Small intestine (tissue), 7 donors: ENCODE measurements at regions not wholly inside any gene's neighbourhood (a gene's known extent, or its start where the extent isn't known, plus 50 kb on each side); places are given as distances from the start of the nearest gene placed in this dataset.

Source experiments
- DNase-seq, 2 donors: peaks; one replicate each; pipeline versions ENCODE4 v3.0.0 to v3.0.0-alpha.2; 2013
- FAIRE-seq: peaks from 2 replicates; lab custom pipeline; 2012; peaks lifted over from hg19 to GRCh38; lab: Jason Lieb, UNC
- H3K27ac ChIP-seq, 3 donors: one replicate each; pipeline ENCODE4 v1.5.1; 2013; ENCODE audit warnings: low read length in 2 of 3, mild to moderate bottlenecking in 2 of 3, control low read depth in 1 of 3, inconsistent platforms in 1 of 3, low read depth in 1 of 3, moderate library complexity in 1 of 3
- H3K27me3 ChIP-seq, 3 donors: one replicate each; pipeline ENCODE4 v1.6.1; 2013; ENCODE audit warnings: low read length in 3 of 3, inconsistent platforms in 1 of 3; ENCODE audit not compliant: control insufficient read depth in 3 of 3, insufficient read depth in 3 of 3
- H3K36me3 ChIP-seq, 3 donors: one replicate each; pipeline ENCODE4 v1.6.1; 2013; ENCODE audit warnings: low read length in 3 of 3, inconsistent platforms in 1 of 3, low read depth in 1 of 3, mild to moderate bottlenecking in 1 of 3, moderate library complexity in 1 of 3; ENCODE audit not compliant: control insufficient read depth in 3 of 3, insufficient read depth in 2 of 3
- H3K4me1 ChIP-seq, 3 donors: one replicate each; pipeline ENCODE4 v1.6.1; 2013; ENCODE audit warnings: low read length in 2 of 3, inconsistent platforms in 1 of 3, low read depth in 1 of 3, mild to moderate bottlenecking in 1 of 3, moderate library complexity in 1 of 3; ENCODE audit not compliant: control insufficient read depth in 3 of 3, insufficient read depth in 2 of 3
- H3K4me3 ChIP-seq, 3 donors: one replicate each; pipeline ENCODE4 v1.5.1; 2013; ENCODE audit warnings: low read length in 3 of 3, control low read depth in 1 of 3, inconsistent platforms in 1 of 3, low read depth in 1 of 3, mild to moderate bottlenecking in 1 of 3, moderate library complexity in 1 of 3
- H3K9me3 ChIP-seq, 2 donors: one replicate each; pipeline ENCODE4 v1.6.1; 2013; ENCODE audit warnings: low read depth in 1 of 2, low read length in 1 of 2; ENCODE audit not compliant: control insufficient read depth in 2 of 2, insufficient read depth in 1 of 2
- WGBS, 3 donors: extraction: QIAGEN DNeasy Blood & Tissue Kit; methylation state at CpG; one replicate each; pipeline ENCODE4 v1.1.7; 2013; 5-methylcytosine and 5-hydroxymethylcytosine counted together
- donor health status: healthy with polysubstance abuse.
- donor health status: control.
- donor health status: control.
- donor health status: Bipolar disorder and iron deficiency.
- donor health status: healthy.

DNA sequence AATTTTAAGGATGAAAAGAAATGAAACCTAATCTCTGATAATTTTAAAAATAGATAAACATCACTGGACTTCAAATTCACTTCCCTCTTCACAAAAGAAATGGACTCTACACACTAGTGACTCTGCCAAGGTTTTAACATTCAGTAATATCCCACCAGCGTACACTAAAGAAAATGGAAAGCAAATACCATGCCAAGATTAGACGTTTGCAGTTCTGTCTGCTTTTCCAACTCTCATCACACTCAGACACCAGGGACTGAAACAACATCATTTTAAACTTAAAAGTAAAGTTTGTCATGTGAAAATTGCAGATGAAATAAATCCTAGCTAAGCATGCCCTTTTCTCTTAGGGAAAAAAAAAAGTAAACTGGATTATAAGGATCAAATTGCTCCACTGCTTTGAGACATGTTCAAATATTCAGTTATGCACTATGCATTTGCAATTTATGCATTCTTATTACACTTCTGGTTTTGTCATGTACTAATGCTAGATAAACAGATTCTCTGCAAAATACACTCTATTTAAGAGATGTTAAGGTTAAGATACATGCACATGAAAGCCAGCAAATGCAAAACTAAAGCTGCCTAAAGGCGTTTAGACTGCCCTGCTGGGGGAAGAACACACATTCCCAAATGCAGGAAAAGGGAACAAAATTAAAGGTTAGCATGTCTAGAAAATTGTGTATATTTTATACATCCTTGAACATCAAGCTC is 534.4 kb upstream of the EPHA5 start:
- DNase-seq = no peak
- 46 to 64% (median 50%) methylated on average over 3 of the region's 3 CpGs for WGBS, 3 donors

DNA sequence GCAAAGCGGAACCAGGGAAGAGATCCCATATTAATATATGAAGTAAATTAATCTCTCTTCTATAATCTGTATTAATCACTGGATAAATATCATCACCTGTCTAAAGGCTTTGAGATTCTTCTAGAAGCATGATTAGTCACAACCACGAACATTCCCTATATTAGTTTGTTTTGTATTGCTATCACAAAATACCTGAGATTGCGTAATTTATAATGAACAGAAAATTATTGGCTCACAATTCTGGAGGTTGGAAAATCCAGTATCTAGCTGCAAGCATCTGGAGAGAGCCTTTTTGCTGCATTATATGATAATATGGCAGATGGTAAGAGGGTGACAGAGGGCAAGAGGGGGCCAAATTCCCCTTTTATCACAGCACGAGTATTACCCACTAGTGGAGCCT is 532.6 kb upstream of the EPHA5 start:
- FAIRE-seq (no peak), DNase-seq (no peak)
- Histone ChIP-seq H3K27me3 (no peaks in the 10 kb centered on the region), H3K27ac (no peak overlapping the region), H3K9me3 (no peaks in the 10 kb centered on the region), H3K4me3 (no peak overlapping the region), H3K4me1 (no peaks in the 10 kb centered on the region), H3K36me3 (no peaks in the 10 kb centered on the region)
- 77 to 84% (median 80%) methylated on average over 4 of the region's 4 CpGs for WGBS, 3 donors

More for the DNA sequence above, 534.4 kb upstream of the EPHA5 start:
- Histone ChIP-seq H3K36me3 (no peaks in the 10 kb centered on the region), H3K27ac (no peak overlapping the region), H3K4me1 (no peaks in the 10 kb centered on the region), H3K27me3 (no peaks in the 10 kb centered on the region), H3K4me3 (no peak overlapping the region), H3K9me3 (peaks cover 0 to 3% of the 10 kb centered on the region in 2 donors)
- no peak for FAIRE-seq

DNA sequence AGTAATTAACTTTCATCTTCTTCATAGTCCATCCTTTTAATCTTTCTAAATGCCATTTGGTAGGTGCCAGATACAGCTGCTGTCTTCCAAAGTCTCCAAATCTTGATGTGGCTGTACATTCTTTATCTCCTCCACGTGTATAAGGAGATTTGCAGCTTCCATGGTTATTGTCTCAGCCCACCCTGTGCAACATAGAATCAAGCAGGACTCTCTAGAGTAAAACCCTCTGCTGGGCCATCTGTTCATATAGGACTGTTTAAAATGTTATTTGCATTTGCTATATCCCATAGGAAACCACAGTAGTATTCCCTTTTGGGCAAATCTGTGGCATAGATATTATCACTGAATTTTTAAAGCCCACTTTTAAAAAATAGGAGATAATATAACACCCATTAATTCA is 527.2 kb upstream of the EPHA5 start:
- WGBS, 3 donors = 0 to 21% (median 16%) methylated on average over 1 of the region's 1 CpG
- no peaks in the 10 kb centered on the region for H3K36me3 ChIP-seq
- H3K9me3 ChIP-seq = no peaks in the 10 kb centered on the region
- H3K27me3 ChIP-seq = no peaks in the 10 kb centered on the region
- H3K4me3 ChIP-seq = no peak overlapping the region
- H3K27ac ChIP-seq = no peak overlapping the region
- DNase-seq (no peak), FAIRE-seq (no peak)
- H3K4me1 ChIP-seq = no peaks in the 10 kb centered on the region

DNA sequence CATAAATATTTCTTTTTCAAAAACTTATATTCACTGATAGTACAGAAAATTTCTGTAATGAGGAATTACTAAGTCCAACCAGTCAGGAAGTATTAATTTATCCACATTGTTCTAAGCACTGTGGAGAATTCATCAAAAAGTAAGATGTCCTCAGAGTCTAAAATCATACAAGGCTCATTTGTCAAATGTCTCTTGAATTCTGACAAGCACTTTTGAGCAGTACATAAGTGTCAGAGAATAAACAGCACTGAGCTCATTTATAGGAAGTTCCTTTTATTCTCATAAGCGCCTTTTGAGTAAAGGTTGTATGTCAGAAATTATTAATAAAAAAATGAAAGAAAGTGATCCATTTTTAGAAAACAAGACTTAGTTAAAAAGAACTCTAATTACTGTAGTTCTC is 523.2 kb upstream of the EPHA5 start:
- DNase-seq = no peak
- H3K4me3 ChIP-seq = no peak overlapping the region
- H3K9me3 ChIP-seq = no peaks in the 10 kb centered on the region
- H3K36me3 ChIP-seq = no peaks in the 10 kb centered on the region
- no peak for FAIRE-seq
- WGBS, 3 donors = 77 to 85% (median 82%) methylated on average over 1 of the region's 1 CpG
- no peaks in the 10 kb centered on the region for H3K27me3 ChIP-seq
- H3K4me1 ChIP-seq = no peaks in the 10 kb centered on the region
- no peak overlapping the region for H3K27ac ChIP-seq

DNA sequence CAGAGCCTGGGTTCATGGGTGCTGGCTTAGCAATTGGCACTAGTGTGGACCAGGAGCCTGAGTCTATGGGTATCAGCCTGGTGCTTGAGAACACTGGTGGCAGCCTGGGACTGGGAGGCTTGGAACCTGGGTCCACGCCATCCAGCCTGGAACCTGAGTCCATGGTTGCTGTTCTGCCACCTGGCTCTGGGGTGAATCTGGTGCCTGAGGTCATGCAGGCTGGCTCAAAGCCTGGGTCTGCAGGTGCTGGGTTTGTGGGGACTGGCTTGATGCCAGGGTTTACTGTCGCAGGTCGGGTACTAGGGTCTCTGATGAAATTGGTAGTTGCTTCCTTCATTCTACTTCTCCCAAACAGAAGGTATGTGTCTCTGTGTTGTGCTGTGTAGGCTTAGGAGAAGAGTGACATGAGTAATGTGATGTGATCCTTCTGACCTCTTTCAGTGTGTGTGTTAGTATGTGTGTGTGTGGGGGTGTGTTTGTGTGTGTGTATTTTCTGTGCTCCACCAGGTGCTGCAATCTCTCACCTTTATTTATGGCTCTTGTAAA is 517.0 kb upstream of the EPHA5 start:
- FAIRE-seq = no peak
- H3K27me3 ChIP-seq = no peaks in the 10 kb centered on the region
- DNase-seq = no peak
- 53 to 71% (median 62%) methylated on average over 3 of the region's 3 CpGs for WGBS, 3 donors
- H3K27ac ChIP-seq = no peak overlapping the region
- no peak overlapping the region for H3K4me3 ChIP-seq
- H3K9me3 ChIP-seq = peaks cover 0 to 1% of the 10 kb centered on the region in 2 donors
- H3K36me3 ChIP-seq = no peaks in the 10 kb centered on the region
- no peaks in the 10 kb centered on the region for H3K4me1 ChIP-seq

DNA sequence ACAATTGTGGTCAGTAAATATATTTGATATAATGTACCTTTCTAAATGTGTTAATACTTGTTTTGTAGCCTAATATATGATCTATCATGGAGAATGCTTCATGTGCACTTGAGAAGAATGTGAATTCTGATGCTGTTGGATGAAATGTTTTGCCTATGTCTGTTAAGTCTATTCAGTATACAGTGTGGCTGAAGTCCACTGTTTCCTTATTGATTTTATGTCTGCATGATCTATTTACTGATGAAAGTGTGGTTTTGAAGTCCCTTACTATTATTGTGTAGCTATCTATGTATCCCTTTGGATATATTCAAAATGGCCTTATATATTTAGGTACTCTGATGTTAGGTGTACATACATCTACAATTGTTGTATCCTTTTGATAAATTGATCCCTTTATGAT is 515.8 kb upstream of the EPHA5 start:
- Histone ChIP-seq H3K27ac (no peak overlapping the region), H3K4me3 (no peak overlapping the region), H3K27me3 (no peaks in the 10 kb centered on the region), H3K9me3 (peaks cover 0 to 1% of the 10 kb centered on the region in 2 donors), H3K36me3 (no peaks in the 10 kb centered on the region), H3K4me1 (no peaks in the 10 kb centered on the region)
- DNase-seq (no peak), FAIRE-seq (no peak)

DNA sequence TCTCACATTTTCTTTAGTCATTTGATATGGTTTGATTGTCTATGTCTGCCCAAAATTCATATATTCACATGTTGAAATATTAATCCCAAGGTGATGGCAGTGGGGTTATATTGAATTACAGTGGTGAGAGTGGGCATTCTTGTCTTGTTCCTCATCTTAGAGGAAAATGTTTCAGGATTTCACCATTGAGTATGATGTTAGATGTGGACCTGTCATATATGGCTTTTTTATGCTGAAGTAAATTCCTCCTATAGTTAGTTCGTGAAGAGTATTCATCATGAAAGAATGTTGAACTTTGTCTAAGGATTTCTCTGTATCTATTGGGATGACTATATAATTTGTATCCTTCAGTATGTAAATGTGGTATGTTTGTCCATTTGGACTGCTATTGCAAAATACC is 512.3 kb upstream of the EPHA5 start:
- no peaks in the 10 kb centered on the region for H3K4me1 ChIP-seq
- no peaks in the 10 kb centered on the region for H3K36me3 ChIP-seq
- no peak overlapping the region for H3K27ac ChIP-seq
- no peak overlapping the region for H3K4me3 ChIP-seq
- FAIRE-seq (no peak), DNase-seq (no peak)
- H3K9me3 ChIP-seq = peaks cover 0 to 1% of the 10 kb centered on the region in 2 donors
- H3K27me3 ChIP-seq = no peaks in the 10 kb centered on the region
- 72 to 79% (median 75%) methylated on average over 1 of the region's 1 CpG for WGBS, 3 donors

DNA sequence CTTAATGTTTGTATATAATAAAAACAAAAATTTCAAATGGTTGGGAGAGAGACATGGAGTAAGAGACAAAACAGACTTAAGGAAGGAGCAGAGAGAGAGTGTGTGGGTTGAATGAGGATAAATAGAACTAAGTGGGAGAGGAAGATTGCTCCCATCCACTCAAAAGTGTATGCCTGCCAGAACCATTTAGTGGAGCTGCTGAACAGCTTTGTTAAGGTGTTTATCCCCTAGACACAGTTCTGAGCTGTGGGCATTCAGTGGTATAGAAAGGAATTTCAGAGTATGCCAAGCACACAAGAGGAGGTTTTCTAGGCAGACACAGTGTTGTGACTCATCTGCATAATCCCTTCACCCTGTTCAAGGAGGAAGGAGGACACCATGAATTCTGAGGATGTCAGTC is 508.6 kb upstream of the EPHA5 start:
- no peaks in the 10 kb centered on the region for H3K36me3 ChIP-seq
- H3K4me3 ChIP-seq = no peak overlapping the region
- H3K27me3 ChIP-seq = no peaks in the 10 kb centered on the region
- DNase-seq (no peak), FAIRE-seq (no peak)
- H3K4me1 ChIP-seq = no peaks in the 10 kb centered on the region
- H3K27ac ChIP-seq = no peak overlapping the region
- H3K9me3 ChIP-seq = no peaks in the 10 kb centered on the region

DNA sequence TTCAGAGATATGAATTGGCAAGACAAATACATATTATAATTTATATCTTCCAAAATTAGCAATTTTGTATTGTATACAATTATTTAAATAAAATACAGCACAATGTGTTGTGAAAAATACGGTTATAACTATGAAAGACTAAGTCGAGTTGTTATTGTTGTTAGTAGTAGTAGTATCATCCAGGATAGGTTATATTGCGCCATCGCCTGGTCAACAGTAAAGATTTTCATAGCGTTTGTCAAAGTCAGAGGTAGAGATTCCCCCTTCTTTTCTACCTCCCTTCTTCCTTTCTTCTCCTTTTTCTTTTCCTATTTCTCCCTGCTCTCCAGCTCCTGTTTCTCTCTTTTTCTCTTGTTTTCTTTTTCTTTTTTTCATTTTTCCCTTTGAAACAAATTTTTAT is 499.1 kb upstream of the EPHA5 start:
- WGBS, 3 donors = 27 to 32% (median 32%) methylated on average over 5 of the region's 5 CpGs

More for the DNA sequence above, 499.1 kb upstream of the EPHA5 start:
- no peaks in the 10 kb centered on the region for H3K4me1 ChIP-seq
- no peak overlapping the region for H3K4me3 ChIP-seq
- peaks cover 0 to 4% of the 10 kb centered on the region in 2 donors for H3K9me3 ChIP-seq
- no peak overlapping the region for H3K27ac ChIP-seq
- H3K36me3 ChIP-seq = no peaks in the 10 kb centered on the region
- DNase-seq (no peak), FAIRE-seq (no peak)
- no peaks in the 10 kb centered on the region for H3K27me3 ChIP-seq
